OCI-LY3 (cell line): ENCODE measurements at regions not wholly inside any gene's neighbourhood (a gene's known extent, or its start where the extent isn't known, plus 50 kb on each side); places are given as distances from the start of the nearest gene placed in this dataset.

Experiments
- H2AFZ ChIP-seq: fragments of 200-600, 300-600 bp; shearing (Covaris generic); 2 replicates; pipeline ENCODE4 v1.6.0; 2014; ENCODE audit warnings: antibody characterized with exemption, low read depth, low read length
- H3K27ac ChIP-seq: fragments of 200-600, 300-600 bp; sonication (generic); 2 replicates; pipeline ENCODE4 v1.5.1; 2014; ENCODE audit warnings: mild to moderate bottlenecking, low read length, moderate library complexity, mixed read lengths
- H3K27me3 ChIP-seq: fragments of 200-600, 300-600 bp; sonication (generic); 2 replicates; pipeline ENCODE4 v1.6.1; 2014; ENCODE audit warnings: low read depth, low read length, mixed read lengths
- H3K36me3 ChIP-seq: fragments of 200-600, 300-600 bp; sonication (generic); replicated peaks from 2 replicates; pipeline ENCODE3; 2014; ENCODE audit warnings: low read depth, low read length, mixed read lengths
- H3K4me1 ChIP-seq: fragments of 300-600, 200-600 bp; sonication (generic); 2 replicates; pipeline ENCODE4 v1.6.1; 2014; ENCODE audit warnings: low read length, mixed read lengths
- H3K4me2 ChIP-seq: fragments of 200-600, 300-600 bp; sonication (generic); 2 replicates; pipeline ENCODE4 v1.6.1; 2014; ENCODE audit warnings: low read length, mixed read lengths
- H3K4me3 ChIP-seq: fragments of 300-600, 200-600 bp; sonication (generic); 2 replicates; pipeline ENCODE4 v1.5.1; 2014; ENCODE audit warnings: antibody characterized with exemption, mild to moderate bottlenecking, low read length, moderate library complexity
- H3K79me2 ChIP-seq: fragments of 300-600, 200-600 bp; shearing (Covaris generic); 2 replicates; pipeline ENCODE4 v1.6.1; 2014; ENCODE audit warnings: mild to moderate bottlenecking, low read length, mixed read lengths
- H3K9ac ChIP-seq: fragments of 300-600, 200-600 bp; shearing (Covaris generic); 2 replicates; pipeline ENCODE4 v1.6.0; 2014; ENCODE audit warnings: mild to moderate bottlenecking, low read length, moderate library complexity
- H3K9me3 ChIP-seq: fragments of 200-600, 300-600 bp; shearing (Covaris generic); 2 replicates; pipeline ENCODE4 v1.6.1; 2014; ENCODE audit warnings: low read length, mixed read lengths; ENCODE audit not compliant: insufficient read depth
- H4K20me1 ChIP-seq: fragments of 200-600, 300-600 bp; sonication (generic); 2 replicates; pipeline ENCODE4 v1.6.1; 2016; ENCODE audit warnings: low read length, mixed read lengths; ENCODE audit not compliant: insufficient read depth
- EZH2phosphoT487 ChIP-seq: fragments of 200-600 bp; shearing (Covaris generic); IDR thresholded peaks from 2 replicates; pipeline ENCODE4 v1.6.1; 2018; ENCODE audit warnings: antibody characterized with exemption, mixed run types, low read depth
- TF ChIP-seq, protein P1 (sequence below): fragments of 200-600, 300-600 bp; sonication (generic); IDR thresholded peaks from 2 replicates; pipeline ENCODE4 v1.5.1; 2014; ENCODE audit warnings: antibody characterized with exemption, low read length, low read depth

DNA sequence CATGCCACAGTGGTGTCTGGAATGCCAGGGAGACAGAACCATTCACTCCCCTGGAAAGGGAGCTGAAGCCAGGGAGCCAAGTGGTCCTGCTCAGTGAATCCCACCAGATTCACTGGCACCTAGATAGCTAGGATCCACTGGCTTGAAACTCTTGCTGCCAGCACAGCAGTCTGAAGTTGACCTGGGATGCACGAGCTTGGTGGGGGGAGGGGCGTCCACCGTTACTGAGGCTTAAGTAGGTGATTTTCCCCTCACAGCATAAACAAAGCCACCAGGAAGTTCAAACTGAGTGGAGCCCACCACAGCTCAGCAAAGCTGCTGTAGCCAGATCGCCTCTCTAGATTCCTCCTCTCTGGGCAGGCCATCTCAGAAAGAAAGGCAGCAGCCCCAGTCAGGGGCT lies 413.3 kb downstream of the PRDM5 start:
- Histone ChIP-seq H3K27me3 (no peaks in the 10 kb centered on the region), H2AFZ (no peak overlapping the region), H4K20me1 (no peaks in the 10 kb centered on the region), H3K27ac (no peak overlapping the region), H3K9ac (no peak overlapping the region), H3K79me2 (no peaks in the 10 kb centered on the region), H3K36me3 (no peaks in the 10 kb centered on the region), H3K4me1 (no peaks in the 10 kb centered on the region), H3K9me3 (no peaks in the 10 kb centered on the region), H3K4me2 (no peak overlapping the region), H3K4me3 (no peak overlapping the region)
- TF ChIP-seq EZH2phosphoT487: no peak
- TF ChIP-seq, protein P1, sequence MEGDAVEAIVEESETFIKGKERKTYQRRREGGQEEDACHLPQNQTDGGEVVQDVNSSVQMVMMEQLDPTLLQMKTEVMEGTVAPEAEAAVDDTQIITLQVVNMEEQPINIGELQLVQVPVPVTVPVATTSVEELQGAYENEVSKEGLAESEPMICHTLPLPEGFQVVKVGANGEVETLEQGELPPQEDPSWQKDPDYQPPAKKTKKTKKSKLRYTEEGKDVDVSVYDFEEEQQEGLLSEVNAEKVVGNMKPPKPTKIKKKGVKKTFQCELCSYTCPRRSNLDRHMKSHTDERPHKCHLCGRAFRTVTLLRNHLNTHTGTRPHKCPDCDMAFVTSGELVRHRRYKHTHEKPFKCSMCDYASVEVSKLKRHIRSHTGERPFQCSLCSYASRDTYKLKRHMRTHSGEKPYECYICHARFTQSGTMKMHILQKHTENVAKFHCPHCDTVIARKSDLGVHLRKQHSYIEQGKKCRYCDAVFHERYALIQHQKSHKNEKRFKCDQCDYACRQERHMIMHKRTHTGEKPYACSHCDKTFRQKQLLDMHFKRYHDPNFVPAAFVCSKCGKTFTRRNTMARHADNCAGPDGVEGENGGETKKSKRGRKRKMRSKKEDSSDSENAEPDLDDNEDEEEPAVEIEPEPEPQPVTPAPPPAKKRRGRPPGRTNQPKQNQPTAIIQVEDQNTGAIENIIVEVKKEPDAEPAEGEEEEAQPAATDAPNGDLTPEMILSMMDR: no peak

DNA sequence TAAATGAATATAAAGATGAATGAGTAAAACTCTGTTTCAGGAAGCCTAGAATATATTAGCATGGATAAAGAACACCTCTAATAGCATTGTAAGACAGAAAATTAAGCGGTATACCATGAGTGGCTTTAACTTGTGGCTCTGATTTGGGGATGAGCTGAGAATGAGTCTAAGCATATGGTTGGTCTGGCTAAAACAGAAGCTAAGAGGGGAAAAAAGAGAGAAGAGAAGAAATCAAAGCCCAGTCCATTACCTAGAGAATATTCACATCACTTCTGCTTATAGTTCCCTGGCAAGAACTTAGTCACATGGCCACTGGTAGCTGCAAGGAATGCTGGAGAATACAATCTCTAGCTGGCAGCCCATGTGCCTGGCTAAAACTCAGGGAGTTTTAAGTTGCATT lies 414.5 kb downstream of the PRDM5 start:
- H3K4me2 ChIP-seq: no peak overlapping the region
- TF ChIP-seq EZH2phosphoT487: no peak
- TF ChIP-seq, protein P1: no peak
- H4K20me1 ChIP-seq: no peaks in the 10 kb centered on the region
- no peaks in the 10 kb centered on the region for H3K4me1 ChIP-seq
- H3K27me3 ChIP-seq: no peaks in the 10 kb centered on the region
- H3K79me2 ChIP-seq: no peaks in the 10 kb centered on the region
- H3K9me3 ChIP-seq: no peaks in the 10 kb centered on the region
- no peak overlapping the region for H3K27ac ChIP-seq
- H3K4me3 ChIP-seq: no peak overlapping the region
- H3K36me3 ChIP-seq: no peaks in the 10 kb centered on the region
- no peak overlapping the region for H3K9ac ChIP-seq
- H2AFZ ChIP-seq: no peak overlapping the region

DNA sequence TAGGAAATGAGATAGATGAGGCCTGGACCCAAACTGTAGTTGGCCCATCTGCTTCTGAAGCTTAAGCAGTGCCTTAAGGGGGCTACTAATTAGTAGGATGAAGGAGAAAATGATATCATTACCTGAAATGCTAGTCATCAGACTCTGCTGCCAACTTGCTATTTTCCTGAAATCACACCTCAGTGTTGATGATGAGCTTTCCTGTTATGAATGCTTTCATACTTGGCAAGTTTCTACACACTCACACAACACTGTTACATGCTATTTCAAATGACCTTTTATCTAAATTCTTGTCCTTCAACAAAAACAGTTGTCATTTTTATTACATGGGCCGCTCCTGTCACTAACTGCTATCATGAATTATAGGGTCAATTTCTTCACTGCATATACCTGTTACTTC lies 416.0 kb downstream of the PRDM5 start:
- H3K4me3 ChIP-seq: no peak overlapping the region
- H3K79me2 ChIP-seq: no peaks in the 10 kb centered on the region
- H3K27me3 ChIP-seq: no peaks in the 10 kb centered on the region
- H3K36me3 ChIP-seq: no peaks in the 10 kb centered on the region
- TF ChIP-seq EZH2phosphoT487: no peak
- TF ChIP-seq, protein P1: no peak
- no peaks in the 10 kb centered on the region for H3K9me3 ChIP-seq
- H3K27ac ChIP-seq: no peak overlapping the region
- no peaks in the 10 kb centered on the region for H3K4me1 ChIP-seq
- H3K4me2 ChIP-seq: no peak overlapping the region
- no peaks in the 10 kb centered on the region for H4K20me1 ChIP-seq
- no peak overlapping the region for H3K9ac ChIP-seq
- H2AFZ ChIP-seq: no peak overlapping the region

DNA sequence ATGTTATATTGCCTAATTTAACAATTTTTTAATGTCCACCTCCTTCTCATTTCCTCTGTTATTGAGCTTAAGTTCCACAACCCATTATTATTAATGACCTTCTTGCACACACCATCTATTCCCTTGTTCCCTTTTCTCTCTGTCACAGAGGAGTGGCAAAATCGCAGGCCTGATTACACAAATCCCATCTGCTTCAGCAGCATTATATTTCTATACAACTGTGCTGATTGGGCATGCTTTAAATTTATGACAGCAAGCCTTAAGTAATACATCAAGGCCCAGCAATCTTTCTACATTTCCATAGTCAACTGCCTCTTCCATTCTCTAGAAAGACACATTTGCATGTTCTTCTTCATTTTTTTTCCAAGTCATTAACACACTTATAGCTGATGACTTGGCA lies 423.8 kb downstream of the PRDM5 start:
- Histone ChIP-seq H3K27me3 (no peaks in the 10 kb centered on the region), H3K4me1 (no peaks in the 10 kb centered on the region), H2AFZ (no peak overlapping the region), H3K27ac (no peak overlapping the region), H4K20me1 (no peaks in the 10 kb centered on the region), H3K9ac (no peak overlapping the region), H3K36me3 (no peaks in the 10 kb centered on the region), H3K4me3 (no peak overlapping the region), H3K9me3 (no peaks in the 10 kb centered on the region), H3K79me2 (no peaks in the 10 kb centered on the region), H3K4me2 (no peak overlapping the region)
- no peak for TF ChIP-seq EZH2phosphoT487
- TF ChIP-seq, protein P1: no peak
